ENCODE measurements at regions not wholly inside any gene's neighbourhood (a gene's known extent, or its start where the extent isn't known, plus 50 kb on each side); places are given as distances from the start of the nearest gene placed in this dataset.
"Not testable (repeated sequence)": the region's sequence is repeated elsewhere in the genome, so short reads cannot be mapped to it uniquely, and the experiment has no call there.

- Histone ChIP-seq H3K27me3 (ENCODE audit: insufficient read depth, low read length) (no peaks in the 10 kb centered on the region), H3K4me2 (ENCODE audit: low read length) (no peak overlapping the region), H3K79me2 (ENCODE audit: control insufficient read depth, insufficient read depth, low read length, poor library complexity) (no peaks in the 10 kb centered on the region), H4K12ac (ENCODE audit: low read depth, low read length) (no peak overlapping the region), H3K14ac (ENCODE audit: low read length) (no peak overlapping the region), H3K4me1 (ENCODE audit: control insufficient read depth in 1 of 2, insufficient read depth in 2 of 2, low read length in 2 of 2) (peaks cover 2% of the 10 kb centered on the region in 2 experiments), H2AK5ac (ENCODE audit: low read length) (no peak overlapping the region), H3K4ac (ENCODE audit: low read depth, low read length) (no peak overlapping the region), H3K27ac (ENCODE audit: low read depth, low read length) (no peak overlapping the region), H2BK12ac (ENCODE audit: low read length) (no peak overlapping the region), H3K79me1 (ENCODE audit: low read length) (no peaks in the 10 kb centered on the region), H3K36me3 (ENCODE audit: control insufficient read depth in 1 of 2, insufficient read depth in 2 of 2, low read length in 2 of 2) (no peaks in the 10 kb centered on the region), H3K4me3 (ENCODE audit: low read depth, low read length) (peak overlapping the region; percentile 12), H4K91ac (ENCODE audit: low read depth, low read length) (no peak overlapping the region), H3K9ac (ENCODE audit: low read length) (no peak overlapping the region), H2BK5ac (ENCODE audit: low read depth, low read length, poor library complexity) (no peak overlapping the region), H2AFZ (ENCODE audit: insufficient read depth, low read length, poor library complexity) (no peak overlapping the region), H3K18ac (ENCODE audit: low read length) (no peak overlapping the region), H3K23ac (ENCODE audit: low read length) (no peak overlapping the region), H4K8ac (ENCODE audit: low read depth, low read length) (no peak overlapping the region), H3K9me3 (ENCODE audit: insufficient read depth, low read depth, low read length) (peaks cover 2% of the 10 kb centered on the region), H2BK120ac (ENCODE audit: insufficient read depth, low read length, poor library complexity) (no peak overlapping the region)
- no CpG with 5 or more reads among the region's 1 CpG for WGBS (ENCODE audit: extremely low coverage, insufficient coverage, insufficient read length)
- DNase-seq = no peak
Observed at GRCh38 chr13:100787899-100788298, 113.3 kb upstream of the TMTC4 start.

DNA sequence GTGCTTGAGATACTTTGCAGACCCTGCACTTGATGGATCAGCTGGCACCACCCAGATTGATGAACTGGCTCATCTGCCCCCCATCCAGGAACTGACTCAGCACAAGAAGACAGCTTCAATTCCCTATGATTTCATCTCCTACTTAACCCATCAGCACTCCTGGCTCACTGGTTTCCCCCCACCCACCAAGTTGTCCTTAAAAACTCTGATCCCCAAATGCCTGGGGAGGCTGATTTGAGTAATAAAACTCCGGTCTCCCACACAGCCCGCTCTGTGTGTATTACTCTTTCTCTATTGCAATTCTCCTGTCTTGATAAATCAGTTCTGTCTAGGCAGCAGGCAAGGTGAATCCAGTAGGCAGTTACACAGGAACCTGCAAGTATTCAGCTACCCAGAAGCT, 102.1 kb upstream of the TMTC4 start:
- H4K12ac ChIP-seq (ENCODE audit: low read depth, low read length); H3K14ac ChIP-seq (ENCODE audit: low read length); H3K79me2 ChIP-seq (ENCODE audit: control insufficient read depth, insufficient read depth, low read length, poor library complexity); H4K91ac ChIP-seq (ENCODE audit: low read depth, low read length); H4K8ac ChIP-seq (ENCODE audit: low read depth, low read length); H2AFZ ChIP-seq (ENCODE audit: insufficient read depth, low read length, poor library complexity); H3K23ac ChIP-seq (ENCODE audit: low read length); H3K9ac ChIP-seq (ENCODE audit: low read length); H3K18ac ChIP-seq (ENCODE audit: low read length); H3K4me1 ChIP-seq (ENCODE audit: control insufficient read depth in 1 of 2, insufficient read depth in 2 of 2, low read length in 2 of 2); H3K79me1 ChIP-seq (ENCODE audit: low read length); H3K27ac ChIP-seq (ENCODE audit: low read depth, low read length); H2BK12ac ChIP-seq (ENCODE audit: low read length); H3K4me2 ChIP-seq (ENCODE audit: low read length); H3K36me3 ChIP-seq (ENCODE audit: control insufficient read depth in 1 of 2, insufficient read depth in 2 of 2, low read length in 2 of 2); H2AK5ac ChIP-seq (ENCODE audit: low read length); DNase-seq; H3K27me3 ChIP-seq (ENCODE audit: insufficient read depth, low read length); H3K4ac ChIP-seq (ENCODE audit: low read depth, low read length); H2BK5ac ChIP-seq (ENCODE audit: low read depth, low read length, poor library complexity); H3K9me3 ChIP-seq (ENCODE audit: insufficient read depth, low read depth, low read length); H3K4me3 ChIP-seq (ENCODE audit: low read depth, low read length); H2BK120ac ChIP-seq (ENCODE audit: insufficient read depth, low read length, poor library complexity): not testable (repeated sequence)
- WGBS (ENCODE audit: extremely low coverage, insufficient coverage, insufficient read length) = no CpG with 5 or more reads among the region's 2 CpGs

DNA sequence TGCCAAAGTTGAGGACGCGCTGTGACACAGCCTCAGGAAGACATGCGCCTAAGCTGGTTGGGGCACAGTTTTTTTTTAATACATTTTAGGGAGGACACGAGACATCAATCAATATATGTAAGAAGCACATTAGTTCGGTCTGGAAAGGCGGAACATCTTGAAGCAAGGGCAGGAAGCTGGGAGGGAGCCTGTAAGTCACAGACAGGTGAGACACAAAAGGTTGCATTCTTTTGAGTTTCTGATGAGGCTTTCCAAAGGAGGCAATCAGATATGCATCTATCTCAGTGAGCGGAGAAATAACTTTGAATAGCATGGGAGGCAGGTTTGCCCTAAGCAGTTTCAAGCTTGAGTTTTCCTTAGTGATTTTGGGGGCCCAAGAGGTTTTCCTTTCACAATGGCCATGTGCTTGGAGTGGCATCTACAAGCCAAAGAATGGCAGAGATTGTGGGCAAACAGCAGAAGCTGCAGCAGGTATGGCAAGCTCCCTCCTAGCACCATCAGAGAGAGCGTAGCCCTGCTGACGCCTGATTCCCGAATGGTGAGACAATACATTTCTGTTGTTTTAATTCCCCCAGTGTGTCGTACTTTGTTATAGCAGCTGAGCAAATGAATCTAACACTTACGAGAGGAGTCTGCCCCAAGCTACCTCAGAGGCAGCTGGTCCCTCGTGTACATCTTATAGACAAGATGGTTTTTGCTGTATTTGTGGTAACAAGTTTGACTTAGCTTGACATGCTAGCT, 99.5 kb upstream of the TMTC4 start:
- H3K4ac ChIP-seq (ENCODE audit: low read depth, low read length) = no peak overlapping the region
- H4K12ac ChIP-seq (ENCODE audit: low read depth, low read length) = no peak overlapping the region
- H3K18ac ChIP-seq (ENCODE audit: low read length) = no peak overlapping the region
- no peak overlapping the region for H3K14ac ChIP-seq (ENCODE audit: low read length)
- peak overlapping the region; percentile 20 for H3K27ac ChIP-seq (ENCODE audit: low read depth, low read length)
- H3K27me3 ChIP-seq (ENCODE audit: insufficient read depth, low read length) = no peaks in the 10 kb centered on the region
- peak; percentile 5 to 61 for DNase-seq
- no peak overlapping the region for H2AK5ac ChIP-seq (ENCODE audit: low read length)
- no peak overlapping the region for H4K8ac ChIP-seq (ENCODE audit: low read depth, low read length)
- H3K4me3 ChIP-seq (ENCODE audit: low read depth, low read length) = no peak overlapping the region
- H3K9me3 ChIP-seq (ENCODE audit: insufficient read depth, low read depth, low read length) = no peaks in the 10 kb centered on the region
- no peak overlapping the region for H2BK12ac ChIP-seq (ENCODE audit: low read length)
- no peak overlapping the region for H2BK5ac ChIP-seq (ENCODE audit: low read depth, low read length, poor library complexity)
- H3K4me2 ChIP-seq (ENCODE audit: low read length) = no peak overlapping the region
- peaks cover 0 to 8% of the 10 kb centered on the region in 2 experiments for H3K4me1 ChIP-seq (ENCODE audit: control insufficient read depth in 1 of 2, insufficient read depth in 2 of 2, low read length in 2 of 2)
- no CpG with 5 or more reads among the region's 13 CpGs for WGBS (ENCODE audit: extremely low coverage, insufficient coverage, insufficient read length)
- H2BK120ac ChIP-seq (ENCODE audit: insufficient read depth, low read length, poor library complexity) = no peak overlapping the region
- no peak overlapping the region for H2AFZ ChIP-seq (ENCODE audit: insufficient read depth, low read length, poor library complexity)
- H3K36me3 ChIP-seq (ENCODE audit: control insufficient read depth in 1 of 2, insufficient read depth in 2 of 2, low read length in 2 of 2) = no peaks in the 10 kb centered on the region
- H3K23ac ChIP-seq (ENCODE audit: low read length) = no peak overlapping the region
- no peaks in the 10 kb centered on the region for H3K79me1 ChIP-seq (ENCODE audit: low read length)
- no peak overlapping the region for H3K9ac ChIP-seq (ENCODE audit: low read length)
- no peak overlapping the region for H4K91ac ChIP-seq (ENCODE audit: low read depth, low read length)
- no peaks in the 10 kb centered on the region for H3K79me2 ChIP-seq (ENCODE audit: control insufficient read depth, insufficient read depth, low read length, poor library complexity)

GRCh38 chr13:100773429-100773828, 98.8 kb upstream of the TMTC4 start:
- Histone ChIP-seq H3K27ac (ENCODE audit: low read depth, low read length) (peak overlapping the region; percentile 20), H3K4ac (ENCODE audit: low read depth, low read length) (no peak overlapping the region), H2AK5ac (ENCODE audit: low read length) (no peak overlapping the region), H2BK120ac (ENCODE audit: insufficient read depth, low read length, poor library complexity) (no peak overlapping the region), H3K18ac (ENCODE audit: low read length) (no peak overlapping the region), H3K36me3 (ENCODE audit: control insufficient read depth in 1 of 2, insufficient read depth in 2 of 2, low read length in 2 of 2) (no peaks in the 10 kb centered on the region), H3K4me2 (ENCODE audit: low read length) (no peak overlapping the region), H2BK12ac (ENCODE audit: low read length) (peak overlapping the region; percentile 63), H4K91ac (ENCODE audit: low read depth, low read length) (no peak overlapping the region), H3K23ac (ENCODE audit: low read length) (no peak overlapping the region), H2AFZ (ENCODE audit: insufficient read depth, low read length, poor library complexity) (no peak overlapping the region), H3K27me3 (ENCODE audit: insufficient read depth, low read length) (no peaks in the 10 kb centered on the region), H3K9ac (ENCODE audit: low read length) (no peak overlapping the region), H2BK5ac (ENCODE audit: low read depth, low read length, poor library complexity) (no peak overlapping the region), H3K9me3 (ENCODE audit: insufficient read depth, low read depth, low read length) (no peaks in the 10 kb centered on the region), H4K8ac (ENCODE audit: low read depth, low read length) (no peak overlapping the region), H3K79me1 (ENCODE audit: low read length) (no peaks in the 10 kb centered on the region), H3K4me1 (ENCODE audit: control insufficient read depth in 1 of 2, insufficient read depth in 2 of 2, low read length in 2 of 2) (peaks cover 0 to 8% of the 10 kb centered on the region in 2 experiments), H3K14ac (ENCODE audit: low read length) (no peak overlapping the region), H4K12ac (ENCODE audit: low read depth, low read length) (no peak overlapping the region), H3K79me2 (ENCODE audit: control insufficient read depth, insufficient read depth, low read length, poor library complexity) (no peaks in the 10 kb centered on the region), H3K4me3 (ENCODE audit: low read depth, low read length) (no peak overlapping the region)
- peak in 1 of 2 donors; percentile 71 for DNase-seq
- no CpG with 5 or more reads among the region's 3 CpGs for WGBS (ENCODE audit: extremely low coverage, insufficient coverage, insufficient read length)

Data from trophoblast cell (in vitro differentiated cells and primary cell).